ENCODE measurements at regions not wholly inside any gene's neighbourhood (a gene's known extent, or its start where the extent isn't known, plus 50 kb on each side); places are given as distances from the start of the nearest gene placed in this dataset.

DNA sequence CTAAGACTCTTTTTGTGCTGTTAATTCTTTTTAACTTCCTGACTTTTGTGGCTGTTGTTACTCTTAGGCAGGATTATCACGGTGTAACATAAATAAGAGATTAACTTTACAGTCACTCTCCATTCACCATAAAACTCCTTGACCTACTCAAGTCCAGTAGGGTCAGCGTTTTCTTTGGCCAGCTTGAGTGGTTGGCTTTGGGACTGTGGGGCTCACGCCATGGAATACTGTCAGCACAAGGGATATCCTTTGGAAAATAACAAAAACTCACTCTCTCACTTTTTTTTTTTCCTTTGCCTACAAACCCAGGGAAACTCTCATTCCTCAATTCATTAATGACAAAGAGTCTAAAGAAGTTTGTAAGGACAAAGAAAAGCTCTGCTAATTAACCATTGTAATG, 89.4 kb upstream of the TLL1 start:
- Histone ChIP-seq H3K27ac (ENCODE audit: extremely low read depth, low read depth, low read length) (no peak overlapping the region), H3K9me3 (ENCODE audit: control insufficient read depth, insufficient read depth, low read depth, low read length) (no peaks in the 10 kb centered on the region), H3K4me1 (ENCODE audit: control insufficient read depth, insufficient read depth, low read length) (no peaks in the 10 kb centered on the region), H3K36me3 (ENCODE audit: control insufficient read depth in 2 of 2, insufficient read depth in 1 of 2, low read length in 2 of 2) (no peaks in the 10 kb centered on the region), H3K4me3 (ENCODE audit: low read depth, low read length) (no peak overlapping the region)
- POLR2A ChIA-PET: no interaction called here
- TF ChIP-seq SP2 (tag by site-specific recombination; IDR thresholded peaks at IDR 0.05) (no peak), HOXD13 (CRISPR knock-in tag; IDR thresholded peaks at IDR 0.05; ENCODE audit: borderline replicate concordance) (no peak), ZNF747 (tag by site-specific recombination; IDR thresholded peaks at IDR 0.05) (no peak), ZNF146 (tag by site-specific recombination; IDR thresholded peaks at IDR 0.05) (no peak), ZNF670 (tag by site-specific recombination; IDR thresholded peaks at IDR 0.05; ENCODE audit: low read depth) (no peak), KLF9 (tag by site-specific recombination; IDR thresholded peaks at IDR 0.05; ENCODE audit: low read depth) (no peak), ZFHX2 (tag by site-specific recombination; conservative IDR thresholded peaks at IDR 0.05) (no peak), ZNF76 (tag by site-specific recombination; IDR thresholded peaks at IDR 0.05; ENCODE audit: borderline replicate concordance, low read depth) (no peak), ZNF558 (tag by site-specific recombination; IDR thresholded peaks at IDR 0.05) (no peak), ZNF629 (tag by site-specific recombination; IDR thresholded peaks at IDR 0.05) (no peak), ZNF777 (tag by site-specific recombination; IDR thresholded peaks at IDR 0.05; ENCODE audit: borderline replicate concordance) (no peak), ZNF548 (tag by site-specific recombination; IDR thresholded peaks at IDR 0.05) (no peak)
- TF ChIP-seq, protein P1, sequence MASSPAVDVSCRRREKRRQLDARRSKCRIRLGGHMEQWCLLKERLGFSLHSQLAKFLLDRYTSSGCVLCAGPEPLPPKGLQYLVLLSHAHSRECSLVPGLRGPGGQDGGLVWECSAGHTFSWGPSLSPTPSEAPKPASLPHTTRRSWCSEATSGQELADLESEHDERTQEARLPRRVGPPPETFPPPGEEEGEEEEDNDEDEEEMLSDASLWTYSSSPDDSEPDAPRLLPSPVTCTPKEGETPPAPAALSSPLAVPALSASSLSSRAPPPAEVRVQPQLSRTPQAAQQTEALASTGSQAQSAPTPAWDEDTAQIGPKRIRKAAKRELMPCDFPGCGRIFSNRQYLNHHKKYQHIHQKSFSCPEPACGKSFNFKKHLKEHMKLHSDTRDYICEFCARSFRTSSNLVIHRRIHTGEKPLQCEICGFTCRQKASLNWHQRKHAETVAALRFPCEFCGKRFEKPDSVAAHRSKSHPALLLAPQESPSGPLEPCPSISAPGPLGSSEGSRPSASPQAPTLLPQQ (tag by site-specific recombination; IDR thresholded peaks at IDR 0.05): no peak
- CTCF ChIA-PET: interaction anchor here (0.7 kb wide), 1 partner anchor 56 kb away, joined by 3 read pairs; no protein-coding TSS in a partner anchor

DNA sequence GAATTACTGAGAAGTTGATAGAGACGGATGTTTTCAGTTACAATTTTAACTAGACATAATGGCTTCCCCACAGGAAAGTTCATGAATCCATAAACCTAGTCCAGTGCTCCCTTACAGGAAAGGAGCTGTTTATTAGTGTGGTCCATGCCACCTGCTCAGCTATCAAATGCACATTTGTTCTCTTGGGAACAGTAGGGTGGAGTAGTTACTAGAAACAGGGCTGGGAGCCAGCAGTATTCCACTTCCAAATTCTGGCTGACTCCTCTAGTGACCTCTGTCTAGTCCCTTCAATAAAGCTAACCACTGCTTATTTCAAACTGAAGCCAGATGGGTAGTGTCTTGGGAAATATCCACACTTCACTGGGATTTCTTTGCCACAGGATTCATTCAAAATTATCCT, 88.4 kb upstream of the TLL1 start:
- Histone ChIP-seq H3K4me1 (ENCODE audit: control insufficient read depth, insufficient read depth, low read length) (no peaks in the 10 kb centered on the region), H3K27ac (ENCODE audit: extremely low read depth, low read depth, low read length) (no peak overlapping the region), H3K9me3 (ENCODE audit: control insufficient read depth, insufficient read depth, low read depth, low read length) (no peaks in the 10 kb centered on the region), H3K36me3 (ENCODE audit: control insufficient read depth in 2 of 2, insufficient read depth in 1 of 2, low read length in 2 of 2) (no peaks in the 10 kb centered on the region), H3K4me3 (ENCODE audit: low read depth, low read length) (no peak overlapping the region)
- ChIA-PET CTCF (no interaction called here), POLR2A (no interaction called here)
- TF ChIP-seq, protein P2, sequence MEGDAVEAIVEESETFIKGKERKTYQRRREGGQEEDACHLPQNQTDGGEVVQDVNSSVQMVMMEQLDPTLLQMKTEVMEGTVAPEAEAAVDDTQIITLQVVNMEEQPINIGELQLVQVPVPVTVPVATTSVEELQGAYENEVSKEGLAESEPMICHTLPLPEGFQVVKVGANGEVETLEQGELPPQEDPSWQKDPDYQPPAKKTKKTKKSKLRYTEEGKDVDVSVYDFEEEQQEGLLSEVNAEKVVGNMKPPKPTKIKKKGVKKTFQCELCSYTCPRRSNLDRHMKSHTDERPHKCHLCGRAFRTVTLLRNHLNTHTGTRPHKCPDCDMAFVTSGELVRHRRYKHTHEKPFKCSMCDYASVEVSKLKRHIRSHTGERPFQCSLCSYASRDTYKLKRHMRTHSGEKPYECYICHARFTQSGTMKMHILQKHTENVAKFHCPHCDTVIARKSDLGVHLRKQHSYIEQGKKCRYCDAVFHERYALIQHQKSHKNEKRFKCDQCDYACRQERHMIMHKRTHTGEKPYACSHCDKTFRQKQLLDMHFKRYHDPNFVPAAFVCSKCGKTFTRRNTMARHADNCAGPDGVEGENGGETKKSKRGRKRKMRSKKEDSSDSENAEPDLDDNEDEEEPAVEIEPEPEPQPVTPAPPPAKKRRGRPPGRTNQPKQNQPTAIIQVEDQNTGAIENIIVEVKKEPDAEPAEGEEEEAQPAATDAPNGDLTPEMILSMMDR (tag by site-specific recombination; IDR thresholded peaks at IDR 0.05): no peak
- no peak for TF ChIP-seq WT1 (tag by site-specific recombination; IDR thresholded peaks at IDR 0.05)
- TF ChIP-seq ZNF132 (tag by site-specific recombination; IDR thresholded peaks at IDR 0.05; ENCODE audit: borderline replicate concordance): no peak

DNA sequence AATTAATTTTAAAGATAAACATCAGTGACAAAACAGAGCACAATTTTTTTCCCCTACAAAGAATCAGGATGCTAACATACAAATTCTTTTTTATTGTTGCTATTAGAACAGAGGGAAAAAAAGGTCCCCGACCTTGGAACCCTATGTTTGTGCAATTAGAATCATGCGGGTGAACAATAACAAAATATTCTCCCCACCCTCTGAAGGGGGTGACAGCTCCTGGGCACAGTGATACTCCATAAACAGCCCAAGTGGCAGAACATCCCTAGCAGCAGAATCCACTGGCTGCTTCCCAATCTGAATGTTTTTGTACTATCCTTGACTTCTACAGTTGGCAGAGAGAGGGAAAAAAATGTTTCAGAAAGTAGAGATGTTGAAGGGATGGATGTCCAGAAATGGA, 87.7 kb upstream of the TLL1 start:
- POLR2A ChIA-PET: no interaction called here
- CTCF ChIA-PET: no interaction called here
- no peak overlapping the region for H3K27ac ChIP-seq (ENCODE audit: extremely low read depth, low read depth, low read length)
- TF ChIP-seq ZNF239 (tag by site-specific recombination; IDR thresholded peaks at IDR 0.05): no peak
- no peak for TF ChIP-seq ZNF561 (tag by site-specific recombination; IDR thresholded peaks at IDR 0.05; ENCODE audit: borderline replicate concordance)
- TF ChIP-seq ZNF624 (tag by site-specific recombination; IDR thresholded peaks at IDR 0.05): no peak
- no peak for TF ChIP-seq ZNF529 (tag by site-specific recombination; IDR thresholded peaks at IDR 0.05; ENCODE audit: insufficient replicate concordance)
- TF ChIP-seq ZNF654 (tag by site-specific recombination; IDR thresholded peaks at IDR 0.05; ENCODE audit: low read depth): no peak
- TF ChIP-seq ZFHX2 (tag by site-specific recombination; conservative IDR thresholded peaks at IDR 0.05): no peak
- TF ChIP-seq HOXC10 (CRISPR knock-in tag; IDR thresholded peaks at IDR 0.05): no peak
- TF ChIP-seq, protein P3, sequence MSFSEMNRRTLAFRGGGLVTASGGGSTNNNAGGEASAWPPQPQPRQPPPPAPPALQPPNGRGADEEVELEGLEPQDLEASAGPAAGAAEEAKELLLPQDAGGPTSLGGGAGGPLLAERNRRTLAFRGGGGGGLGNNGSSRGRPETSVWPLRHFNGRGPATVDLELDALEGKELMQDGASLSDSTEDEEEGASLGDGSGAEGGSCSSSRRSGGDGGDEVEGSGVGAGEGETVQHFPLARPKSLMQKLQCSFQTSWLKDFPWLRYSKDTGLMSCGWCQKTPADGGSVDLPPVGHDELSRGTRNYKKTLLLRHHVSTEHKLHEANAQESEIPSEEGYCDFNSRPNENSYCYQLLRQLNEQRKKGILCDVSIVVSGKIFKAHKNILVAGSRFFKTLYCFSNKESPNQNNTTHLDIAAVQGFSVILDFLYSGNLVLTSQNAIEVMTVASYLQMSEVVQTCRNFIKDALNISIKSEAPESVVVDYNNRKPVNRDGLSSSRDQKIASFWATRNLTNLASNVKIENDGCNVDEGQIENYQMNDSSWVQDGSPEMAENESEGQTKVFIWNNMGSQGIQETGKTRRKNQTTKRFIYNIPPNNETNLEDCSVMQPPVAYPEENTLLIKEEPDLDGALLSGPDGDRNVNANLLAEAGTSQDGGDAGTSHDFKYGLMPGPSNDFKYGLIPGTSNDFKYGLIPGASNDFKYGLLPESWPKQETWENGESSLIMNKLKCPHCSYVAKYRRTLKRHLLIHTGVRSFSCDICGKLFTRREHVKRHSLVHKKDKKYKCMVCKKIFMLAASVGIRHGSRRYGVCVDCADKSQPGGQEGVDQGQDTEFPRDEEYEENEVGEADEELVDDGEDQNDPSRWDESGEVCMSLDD (tag by site-specific recombination; IDR thresholded peaks at IDR 0.05): no peak
- TF ChIP-seq ZNF354C (tag by site-specific recombination; IDR thresholded peaks at IDR 0.05; ENCODE audit: borderline replicate concordance, low read depth): no peak
- TF ChIP-seq, protein P4, sequence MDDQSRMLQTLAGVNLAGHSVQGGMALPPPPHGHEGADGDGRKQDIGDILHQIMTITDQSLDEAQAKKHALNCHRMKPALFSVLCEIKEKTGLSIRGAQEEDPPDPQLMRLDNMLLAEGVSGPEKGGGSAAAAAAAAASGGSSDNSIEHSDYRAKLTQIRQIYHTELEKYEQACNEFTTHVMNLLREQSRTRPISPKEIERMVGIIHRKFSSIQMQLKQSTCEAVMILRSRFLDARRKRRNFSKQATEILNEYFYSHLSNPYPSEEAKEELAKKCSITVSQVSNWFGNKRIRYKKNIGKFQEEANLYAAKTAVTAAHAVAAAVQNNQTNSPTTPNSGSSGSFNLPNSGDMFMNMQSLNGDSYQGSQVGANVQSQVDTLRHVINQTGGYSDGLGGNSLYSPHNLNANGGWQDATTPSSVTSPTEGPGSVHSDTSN (CRISPR knock-in tag; IDR thresholded peaks at IDR 0.05): no peak
- H3K4me3 ChIP-seq (ENCODE audit: low read depth, low read length): no peak overlapping the region
- no peaks in the 10 kb centered on the region for H3K9me3 ChIP-seq (ENCODE audit: control insufficient read depth, insufficient read depth, low read depth, low read length)
- H3K36me3 ChIP-seq (ENCODE audit: control insufficient read depth in 2 of 2, insufficient read depth in 1 of 2, low read length in 2 of 2): no peaks in the 10 kb centered on the region
- H3K4me1 ChIP-seq (ENCODE audit: control insufficient read depth, insufficient read depth, low read length): no peaks in the 10 kb centered on the region
